Suprapubic skin (tissue), 4 donors: ENCODE measurements at regions not wholly inside any gene's neighbourhood (a gene's known extent, or its start where the extent isn't known, plus 50 kb on each side); places are given as distances from the start of the nearest gene placed in this dataset.

Source experiments
- POLR2A ChIP-seq, 2 donors: fragments of 450-650 bp; IDR thresholded peaks; one replicate each; pipeline ENCODE4 v1.6.1; 2017; ENCODE audit warnings: antibody characterized with exemption in 2 of 2, mild to moderate bottlenecking in 2 of 2, moderate library complexity in 2 of 2
- POLR2AphosphoS5 ChIP-seq, 3 donors: sonication (generic); formaldehyde crosslinking; IDR thresholded peaks; one replicate each; pipeline ENCODE4 v1.6.1; 2017; ENCODE audit warnings: antibody characterized with exemption in 3 of 3

DNA sequence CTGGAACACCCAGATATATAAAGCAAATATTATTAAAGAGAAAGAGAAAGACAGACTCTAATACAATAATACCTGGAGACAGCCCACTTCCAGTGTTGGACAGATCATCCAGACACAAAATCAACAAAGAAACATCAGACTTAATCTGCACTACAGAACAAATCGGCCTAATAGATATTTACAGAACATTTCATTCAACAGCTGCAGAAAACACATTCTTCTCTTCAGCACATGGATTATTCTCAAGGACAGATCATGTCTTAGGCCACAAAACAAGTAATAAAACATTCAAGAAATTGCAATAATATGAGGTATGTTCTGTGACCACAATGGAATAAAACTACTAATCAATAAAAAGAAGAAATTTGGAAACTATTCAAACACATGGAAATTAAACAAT, 398.3 kb upstream of the DUSP10 start:
- TF ChIP-seq POLR2AphosphoS5 (IDR thresholded peaks at IDR 0.05) (no peak), POLR2A (IDR thresholded peaks at IDR 0.05) (no peak)
